IPS-15b (cell line): ENCODE measurements at regions not wholly inside any gene's neighbourhood (a gene's known extent, or its start where the extent isn't known, plus 50 kb on each side); places are given as distances from the start of the nearest gene placed in this dataset.

ENCODE experiments used
- H3K27me3 ChIP-seq: one replicate; pipeline ENCODE4 v1.6.1; 2013; ENCODE audit warnings: low read length; ENCODE audit not compliant: control insufficient read depth, insufficient read depth
- H3K36me3 ChIP-seq: one replicate; pipeline ENCODE4 v1.6.1; 2013; ENCODE audit warnings: low read length; ENCODE audit not compliant: control insufficient read depth, insufficient read depth
- H3K4me1 ChIP-seq: one replicate; pipeline ENCODE4 v1.6.1; 2013; ENCODE audit warnings: mild to moderate bottlenecking, low read length; ENCODE audit not compliant: control insufficient read depth, insufficient read depth
- H3K4me3 ChIP-seq: one replicate; pipeline ENCODE4 v1.5.1; 2013; ENCODE audit warnings: low read depth, low read length
- H3K9ac ChIP-seq: one replicate; pipeline ENCODE4 v1.6.1; 2013; ENCODE audit warnings: low read depth, mild to moderate bottlenecking, low read length
- H3K9me3 ChIP-seq: one replicate; pipeline ENCODE4 v1.6.1; 2013; ENCODE audit warnings: mild to moderate bottlenecking, low read length; ENCODE audit not compliant: control insufficient read depth, insufficient read depth

DNA sequence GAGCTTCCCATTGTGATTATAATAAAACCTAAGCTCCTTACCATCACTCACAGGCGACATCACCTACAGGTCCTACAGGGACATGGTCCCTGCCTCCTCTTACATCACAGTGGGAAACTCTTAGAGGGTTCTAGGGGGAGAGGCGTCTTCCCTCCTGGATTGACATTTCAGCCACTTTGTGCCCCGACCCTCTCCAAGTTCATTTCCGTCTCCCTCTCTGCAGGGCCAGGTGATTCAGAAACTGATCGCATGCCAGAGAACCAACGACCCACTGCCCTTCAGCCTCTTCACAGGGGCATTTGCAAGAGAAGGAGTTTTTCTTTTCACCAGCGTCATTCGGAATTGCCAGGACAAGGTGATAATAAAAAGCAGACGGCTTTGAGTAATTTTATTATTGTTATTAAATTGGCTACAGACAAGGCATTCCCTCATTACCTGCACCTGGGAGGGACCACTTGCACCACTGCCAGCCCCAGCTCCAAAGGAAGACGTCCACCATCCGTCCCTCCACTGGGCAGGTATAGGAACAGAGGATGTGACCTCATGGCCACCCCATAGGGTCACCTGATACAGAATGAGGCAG lies 85.8 kb upstream of the CUX1 start:
- peaks cover 4% of the 10 kb centered on the region for H3K4me1 ChIP-seq

GRCh38 chr7:101733713-101734475 lies 83.5 kb upstream of the CUX1 start:
- Histone ChIP-seq H3K27me3 (no peaks in the 10 kb centered on the region), H3K9me3 (no peaks in the 10 kb centered on the region), H3K4me1 (peaks cover 4% of the 10 kb centered on the region), H3K4me3 (peak overlapping the region; percentile 27), H3K36me3 (no peaks in the 10 kb centered on the region), H3K9ac (no peak overlapping the region)

More for the DNA sequence above, 85.8 kb upstream of the CUX1 start:
- no peaks in the 10 kb centered on the region for H3K36me3 ChIP-seq
- H3K4me3 ChIP-seq: no peak overlapping the region
- H3K27me3 ChIP-seq: no peaks in the 10 kb centered on the region
- H3K9me3 ChIP-seq: no peaks in the 10 kb centered on the region
- no peak overlapping the region for H3K9ac ChIP-seq

DNA sequence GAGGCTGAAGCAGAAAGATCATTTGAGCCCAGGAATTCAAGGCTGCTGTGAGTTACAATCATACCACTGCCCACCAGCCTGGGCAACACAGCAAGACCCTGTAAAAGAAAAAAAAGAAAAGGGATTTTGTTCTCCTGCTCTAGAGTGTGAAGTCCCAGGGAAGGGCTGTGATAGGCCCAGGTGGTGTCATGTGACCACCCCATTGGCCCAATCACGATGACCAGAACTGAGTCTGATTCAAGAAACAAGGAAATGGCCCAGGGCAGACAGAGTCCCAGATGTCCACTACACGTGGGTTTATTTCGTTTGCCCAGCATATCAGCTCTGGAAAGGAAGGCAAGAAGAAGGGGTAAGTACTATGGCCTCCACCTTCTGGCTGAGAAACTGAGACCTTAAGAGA lies 81.3 kb upstream of the CUX1 start:
- Histone ChIP-seq H3K27me3 (no peaks in the 10 kb centered on the region), H3K9ac (no peak overlapping the region), H3K9me3 (no peaks in the 10 kb centered on the region), H3K4me3 (no peak overlapping the region), H3K4me1 (peaks cover 4% of the 10 kb centered on the region), H3K36me3 (no peaks in the 10 kb centered on the region)

DNA sequence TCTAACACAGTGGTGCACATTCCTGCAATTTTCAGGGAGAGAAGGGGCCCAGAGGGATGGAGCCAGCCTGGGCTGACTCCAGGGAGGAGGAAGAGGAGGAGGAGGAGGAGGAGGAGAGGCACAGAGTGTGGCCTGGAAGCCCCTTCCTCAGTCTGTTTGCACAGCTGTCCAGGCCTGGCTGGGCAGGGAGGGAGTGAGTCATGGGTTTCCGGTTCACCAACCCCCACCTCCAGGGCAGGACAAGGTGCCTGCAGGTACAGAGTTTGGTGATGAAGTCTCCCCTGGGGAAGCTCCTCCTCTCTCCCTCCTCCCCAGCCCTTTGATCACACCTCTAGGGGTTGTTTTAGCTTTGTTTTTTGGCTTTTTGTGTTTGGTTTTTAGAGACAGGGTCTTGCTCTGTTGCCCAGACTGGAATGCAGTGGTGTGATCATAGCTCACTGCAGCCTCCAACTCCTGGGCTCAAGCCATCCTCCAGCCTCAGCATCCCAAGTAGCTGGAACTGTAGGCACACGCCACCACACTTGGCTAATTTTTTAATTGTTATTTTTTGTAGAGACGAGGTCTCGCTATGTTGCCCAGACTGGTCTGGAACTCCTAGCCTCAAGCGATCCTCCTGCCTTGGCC lies 77.5 kb upstream of the CUX1 start:
- no peaks in the 10 kb centered on the region for H3K36me3 ChIP-seq
- no peaks in the 10 kb centered on the region for H3K27me3 ChIP-seq
- no peak overlapping the region for H3K9ac ChIP-seq
- peaks cover 2% of the 10 kb centered on the region for H3K4me1 ChIP-seq
- H3K4me3 ChIP-seq: no peak overlapping the region
- H3K9me3 ChIP-seq: no peaks in the 10 kb centered on the region

- Histone ChIP-seq H3K4me1 (peaks cover 2% of the 10 kb centered on the region), H3K36me3 (no peaks in the 10 kb centered on the region), H3K4me3 (no peak overlapping the region), H3K9ac (no peak overlapping the region), H3K27me3 (no peaks in the 10 kb centered on the region), H3K9me3 (no peaks in the 10 kb centered on the region)
These were observed 76.3 kb upstream of the CUX1 start for GRCh38 chr7:101740981-101741725.

GRCh38 chr7:101743241-101743994 lies 74.0 kb upstream of the CUX1 start:
- H3K36me3 ChIP-seq: no peaks in the 10 kb centered on the region
- H3K4me3 ChIP-seq: peak overlapping the region; percentile 59
- H3K27me3 ChIP-seq: no peaks in the 10 kb centered on the region
- H3K9me3 ChIP-seq: no peaks in the 10 kb centered on the region
- H3K4me1 ChIP-seq: peaks cover 2% of the 10 kb centered on the region
- H3K9ac ChIP-seq: peak overlapping the region; percentile 60

- peak overlapping the region; percentile 59 for H3K4me3 ChIP-seq
- H3K36me3 ChIP-seq: no peaks in the 10 kb centered on the region
- H3K9ac ChIP-seq: peak overlapping the region; percentile 60
- H3K27me3 ChIP-seq: no peaks in the 10 kb centered on the region
- H3K4me1 ChIP-seq: peaks cover 2% of the 10 kb centered on the region
- H3K9me3 ChIP-seq: no peaks in the 10 kb centered on the region
These were observed 73.4 kb upstream of the CUX1 start for GRCh38 chr7:101743995-101744360.

DNA sequence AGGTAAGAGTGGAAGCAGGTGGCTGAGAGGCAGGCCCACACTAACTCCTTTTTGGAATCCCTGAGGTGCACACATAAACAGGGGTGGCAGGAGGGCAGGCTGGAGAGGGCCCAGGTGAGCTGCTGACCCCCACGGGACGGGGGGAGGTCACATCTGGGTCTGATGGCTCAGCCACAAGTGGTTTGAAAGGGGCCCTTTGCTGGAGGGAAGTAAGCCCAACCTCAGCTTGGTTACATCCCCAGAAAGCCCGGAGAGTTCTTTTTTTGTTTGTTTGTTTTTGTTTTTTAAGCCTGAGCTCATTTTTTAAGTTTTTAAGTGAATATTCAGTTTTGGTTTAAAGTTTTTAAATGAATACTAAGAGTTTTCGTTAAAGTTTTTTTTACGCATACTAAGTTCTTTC lies 72.8 kb upstream of the CUX1 start:
- Histone ChIP-seq H3K4me3 (no peak overlapping the region), H3K9ac (no peak overlapping the region), H3K36me3 (no peaks in the 10 kb centered on the region), H3K9me3 (no peaks in the 10 kb centered on the region), H3K27me3 (no peaks in the 10 kb centered on the region), H3K4me1 (peaks cover 2% of the 10 kb centered on the region)

- no peak overlapping the region for H3K9ac ChIP-seq
These were observed 71.1 kb upstream of the CUX1 start for GRCh38 chr7:101746314-101746713.

GRCh38 chr7:101747053-101747878 lies 70.2 kb upstream of the CUX1 start:
- no peak overlapping the region for H3K9ac ChIP-seq
- no peak overlapping the region for H3K4me3 ChIP-seq
- peaks cover 2% of the 10 kb centered on the region for H3K4me1 ChIP-seq

More at GRCh38 chr7:101746314-101746713, 71.1 kb upstream of the CUX1 start:
- peaks cover 2% of the 10 kb centered on the region for H3K4me1 ChIP-seq
- no peaks in the 10 kb centered on the region for H3K27me3 ChIP-seq
- H3K36me3 ChIP-seq: no peaks in the 10 kb centered on the region
- H3K9me3 ChIP-seq: no peaks in the 10 kb centered on the region
- H3K4me3 ChIP-seq: no peak overlapping the region

More at GRCh38 chr7:101747053-101747878, 70.2 kb upstream of the CUX1 start:
- Histone ChIP-seq H3K36me3 (no peaks in the 10 kb centered on the region), H3K9me3 (no peaks in the 10 kb centered on the region), H3K27me3 (no peaks in the 10 kb centered on the region)
